GM23338 (cell line): ENCODE measurements at regions not wholly inside any gene's neighbourhood (a gene's known extent, or its start where the extent isn't known, plus 50 kb on each side); places are given as distances from the start of the nearest gene placed in this dataset.

Experiments
- ATAC-seq: fragments of 200-7000 bp; cut with Tn5 transposase; 3 replicates; pipeline ENCODE4 v1.9.1; 2020
- DNase-seq: peaks from one replicate; pipeline ENCODE4 v3.0.0-alpha.2; 2015; ENCODE audit warnings: low spot score
- H2AFZ ChIP-seq: fragments of 200-600 bp; sonication (generic); 2 replicates; pipeline ENCODE4 v1.8.0; 2016; ENCODE audit warnings: antibody characterized with exemption, mild to moderate bottlenecking, moderate library complexity
- H3F3A ChIP-seq: fragments of 200-600 bp; sonication (generic); replicated peaks from 2 replicates; pipeline ENCODE4 v1.8.0; 2017; ENCODE audit warnings: antibody characterized with exemption, mixed run types, low read depth
- H3K27ac ChIP-seq: fragments of 200-600 bp; sonication (generic); 2 replicates; pipeline ENCODE4 v1.6.1; 2016; ENCODE audit warnings: low read depth
- H3K27me3 ChIP-seq: fragments of 200-600 bp; sonication (generic); 2 replicates; pipeline ENCODE4 v1.8.0; 2016; ENCODE audit warnings: mild to moderate bottlenecking, mixed run types, moderate library complexity; ENCODE audit not compliant: insufficient read depth
- H3K36me3 ChIP-seq: fragments of 200-600 bp; sonication (generic); 2 replicates; pipeline ENCODE4 v1.8.0; 2016; ENCODE audit warnings: mild to moderate bottlenecking; ENCODE audit not compliant: insufficient read depth
- H3K4me1 ChIP-seq: fragments of 200-600 bp; sonication (generic); 2 replicates; pipeline ENCODE4 v1.8.0; 2016; ENCODE audit warnings: mild to moderate bottlenecking, moderate library complexity; ENCODE audit not compliant: insufficient read depth
- H3K4me2 ChIP-seq: fragments of 200-600 bp; sonication (generic); 2 replicates; pipeline ENCODE4 v1.7.1; 2017; ENCODE audit warnings: mixed run types
- H3K4me3 ChIP-seq: fragments of 200-600 bp; sonication (generic); 2 replicates; pipeline ENCODE4 v1.6.1; 2016; ENCODE audit warnings: mixed run types
- H3K79me2 ChIP-seq: fragments of 200-600 bp; sonication (generic); replicated peaks from 2 replicates; pipeline ENCODE4 v1.8.0; 2017; ENCODE audit warnings: mild to moderate bottlenecking; ENCODE audit not compliant: insufficient read depth
- H3K9me2 ChIP-seq: fragments of 200-600 bp; sonication (generic); 2 replicates; pipeline ENCODE4 v1.8.0; 2017; ENCODE audit not compliant: insufficient read depth
- H4K20me1 ChIP-seq: fragments of 200-600 bp; sonication (generic); replicated peaks from 2 replicates; pipeline ENCODE4 v1.8.0; 2017; ENCODE audit warnings: mild to moderate bottlenecking; ENCODE audit not compliant: insufficient read depth
- H3K27ac Mint-ChIP-seq: 2 replicates; pipeline ENCODE4 v1.8.0; 2020; ENCODE audit warnings: inconsistent platforms, mild to moderate bottlenecking, moderate library complexity, mixed read lengths
- H3K27me3 Mint-ChIP-seq: 3 replicates; pipeline ENCODE4 v1.8.0; 2022; ENCODE audit warnings: low read depth, mild to moderate bottlenecking, moderate library complexity, mixed read lengths, inconsistent platforms; ENCODE audit not compliant: insufficient read depth, poor library complexity
- H3K36me3 Mint-ChIP-seq: 3 replicates; pipeline ENCODE4 v1.8.0; 2021; ENCODE audit warnings: low read depth, mild to moderate bottlenecking, inconsistent platforms, moderate library complexity, mixed read lengths
- H3K4me1 Mint-ChIP-seq: 3 replicates; pipeline ENCODE4 v1.8.0; 2020; ENCODE audit warnings: mild to moderate bottlenecking, inconsistent platforms, mixed read lengths
- H3K4me3 Mint-ChIP-seq: 3 replicates; pipeline ENCODE4 v1.8.0; 2021; ENCODE audit warnings: moderate library complexity, mild to moderate bottlenecking, inconsistent platforms, mixed read lengths
- H3K9me3 Mint-ChIP-seq: 3 replicates; pipeline ENCODE4 v1.8.0; 2020; ENCODE audit warnings: moderate library complexity, mild to moderate bottlenecking, inconsistent platforms, mixed read lengths
- CREB1 ChIP-seq: fragments of 250-450 bp; sonication (Bioruptor Pico); IDR thresholded peaks from 2 replicates; pipeline ENCODE4 v1.5.0; 2020; ENCODE audit warnings: low read depth, mild to moderate bottlenecking, moderate library complexity
- EZH2phosphoT487 ChIP-seq: fragments of 200-600 bp; sonication (generic); IDR thresholded peaks from one replicate; pipeline ENCODE4 v1.8.1; 2018; ENCODE audit warnings: antibody characterized with exemption; ENCODE audit not compliant: unreplicated experiment
- JUNB ChIP-seq: IDR thresholded peaks from one replicate; pipeline ENCODE4 v1.6.1; 2016; ENCODE audit warnings: antibody characterized with exemption; ENCODE audit not compliant: unreplicated experiment
- POLR2AphosphoS5 ChIP-seq: IDR thresholded peaks from 2 replicates; pipeline ENCODE4 v1.6.1; 2016; ENCODE audit warnings: antibody characterized with exemption, low read depth
- REST ChIP-seq: IDR thresholded peaks from one replicate; pipeline ENCODE4 v1.6.1; 2018; ENCODE audit warnings: antibody characterized with exemption; ENCODE audit not compliant: unreplicated experiment
- STAT1 ChIP-seq: IDR thresholded peaks from one replicate; pipeline ENCODE4 v1.6.1; 2016; ENCODE audit warnings: antibody characterized with exemption; ENCODE audit not compliant: unreplicated experiment
- ZNF114 ChIP-seq: fragments of 250-450 bp; sonication (Bioruptor Pico); IDR thresholded peaks from 2 replicates; pipeline ENCODE4 v1.5.0; 2020; ENCODE audit warnings: mild to moderate bottlenecking, moderate library complexity
- ZNF331 ChIP-seq: fragments of 250-450 bp; sonication (Bioruptor Pico); IDR thresholded peaks from 2 replicates; pipeline ENCODE4 v1.5.0; 2020; ENCODE audit warnings: low read depth, mild to moderate bottlenecking, moderate library complexity
- ZNF462 ChIP-seq: fragments of 250-450 bp; sonication (Bioruptor Pico); IDR thresholded peaks from 2 replicates; pipeline ENCODE4 v1.5.0; 2020; ENCODE audit warnings: mild to moderate bottlenecking, moderate library complexity

GRCh38 chr20:4603724-4604123 is 82.5 kb upstream of the PRNP start:
- no peaks in the 10 kb centered on the region for H3K79me2 ChIP-seq
- H3K27ac ChIP-seq: no peak overlapping the region
- no peaks in the 10 kb centered on the region for H3K36me3 Mint-ChIP-seq
- ATAC-seq (no peak), DNase-seq (no peak)
- no peak overlapping the region for H2AFZ ChIP-seq
- H3F3A ChIP-seq: no peaks in the 10 kb centered on the region
- no peaks in the 10 kb centered on the region for H3K27me3 ChIP-seq
- no peak overlapping the region for H3K4me3 ChIP-seq
- peaks cover 1% of the 10 kb centered on the region for H3K27me3 Mint-ChIP-seq
- no peaks in the 10 kb centered on the region; the same call in 2 of the 3 replicates for H3K9me3 Mint-ChIP-seq
- H3K36me3 ChIP-seq: no peaks in the 10 kb centered on the region
- H3K27ac Mint-ChIP-seq: no peak overlapping the region
- no peak overlapping the region for H3K4me2 ChIP-seq
- no peaks in the 10 kb centered on the region for H4K20me1 ChIP-seq
- H3K4me1 ChIP-seq: no peaks in the 10 kb centered on the region
- no peaks in the 10 kb centered on the region; the same call in 2 of the 3 replicates for H3K4me1 Mint-ChIP-seq
- H3K9me2 ChIP-seq: no peaks in the 10 kb centered on the region
- TF ChIP-seq JUNB: no peak
- TF ChIP-seq ZNF114 (CRISPR knock-in tag): no peak
- no peak for TF ChIP-seq REST
- TF ChIP-seq POLR2AphosphoS5: no peak
- no peak for TF ChIP-seq ZNF331 (CRISPR knock-in tag)
- TF ChIP-seq CREB1 (CRISPR knock-in tag): no peak
- TF ChIP-seq STAT1: no peak
- no peak for TF ChIP-seq EZH2phosphoT487
- H3K4me3 Mint-ChIP-seq: no peak overlapping the region

- Histone ChIP-seq H2AFZ (no peak overlapping the region; the same call in 1 of the 2 replicates), H3F3A (no peaks in the 10 kb centered on the region), H3K79me2 (no peaks in the 10 kb centered on the region), H3K9me2 (no peaks in the 10 kb centered on the region), H3K4me3 (no peak overlapping the region), H3K36me3 (no peaks in the 10 kb centered on the region), H3K4me2 (no peak overlapping the region), H4K20me1 (no peaks in the 10 kb centered on the region), H3K27ac (no peak overlapping the region), H3K27me3 (no peaks in the 10 kb centered on the region), H3K4me1 (no peaks in the 10 kb centered on the region)
- no peaks in the 10 kb centered on the region; the same call in 2 of the 3 replicates for H3K4me1 Mint-ChIP-seq
- no peak overlapping the region for H3K27ac Mint-ChIP-seq
- peaks cover 1% of the 10 kb centered on the region for H3K27me3 Mint-ChIP-seq
- no peaks in the 10 kb centered on the region; the same call in 2 of the 3 replicates for H3K9me3 Mint-ChIP-seq
- no peaks in the 10 kb centered on the region for H3K36me3 Mint-ChIP-seq
- ATAC-seq: no peak
- no peak overlapping the region for H3K4me3 Mint-ChIP-seq
- peak; percentile 18 for DNase-seq
- TF ChIP-seq ZNF462 (CRISPR knock-in tag) (no peak), REST (no peak)
Measured at GRCh38 chr20:4602297-4602631, 84.0 kb upstream of the PRNP start.
